ENCODE measurements at regions not wholly inside any gene's neighbourhood (a gene's known extent, or its start where the extent isn't known, plus 50 kb on each side); places are given as distances from the start of the nearest gene placed in this dataset.

DNA sequence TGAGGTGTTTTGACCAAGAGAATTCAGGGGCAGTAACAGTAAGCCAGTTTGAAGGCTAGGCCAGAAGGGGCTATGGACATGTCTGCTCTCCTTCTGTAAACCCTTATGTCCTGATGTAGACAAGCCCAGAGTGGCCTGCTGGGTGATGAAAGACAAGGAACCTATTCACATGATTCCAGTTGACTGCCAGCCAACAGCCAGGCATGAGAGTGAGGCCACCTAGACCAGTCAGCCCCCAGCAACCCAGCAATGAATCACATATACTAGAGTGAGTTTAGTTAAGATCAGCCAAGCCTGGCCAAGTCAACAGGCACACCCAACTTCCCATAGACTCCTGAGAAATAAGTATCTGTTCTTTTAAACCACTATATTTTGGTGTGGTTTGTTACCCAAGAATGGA, 1889.7 kb upstream of the CELF4 start:
- TF ChIP-seq, protein P1, sequence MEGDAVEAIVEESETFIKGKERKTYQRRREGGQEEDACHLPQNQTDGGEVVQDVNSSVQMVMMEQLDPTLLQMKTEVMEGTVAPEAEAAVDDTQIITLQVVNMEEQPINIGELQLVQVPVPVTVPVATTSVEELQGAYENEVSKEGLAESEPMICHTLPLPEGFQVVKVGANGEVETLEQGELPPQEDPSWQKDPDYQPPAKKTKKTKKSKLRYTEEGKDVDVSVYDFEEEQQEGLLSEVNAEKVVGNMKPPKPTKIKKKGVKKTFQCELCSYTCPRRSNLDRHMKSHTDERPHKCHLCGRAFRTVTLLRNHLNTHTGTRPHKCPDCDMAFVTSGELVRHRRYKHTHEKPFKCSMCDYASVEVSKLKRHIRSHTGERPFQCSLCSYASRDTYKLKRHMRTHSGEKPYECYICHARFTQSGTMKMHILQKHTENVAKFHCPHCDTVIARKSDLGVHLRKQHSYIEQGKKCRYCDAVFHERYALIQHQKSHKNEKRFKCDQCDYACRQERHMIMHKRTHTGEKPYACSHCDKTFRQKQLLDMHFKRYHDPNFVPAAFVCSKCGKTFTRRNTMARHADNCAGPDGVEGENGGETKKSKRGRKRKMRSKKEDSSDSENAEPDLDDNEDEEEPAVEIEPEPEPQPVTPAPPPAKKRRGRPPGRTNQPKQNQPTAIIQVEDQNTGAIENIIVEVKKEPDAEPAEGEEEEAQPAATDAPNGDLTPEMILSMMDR (IDR thresholded peaks at IDR 0.05): no peak
- no peak for TF ChIP-seq POLR2A (IDR thresholded peaks at IDR 0.05)
